HG02623 (cell line): ENCODE measurements at regions not wholly inside any gene's neighbourhood (a gene's known extent, or its start where the extent isn't known, plus 50 kb on each side); places are given as distances from the start of the nearest gene placed in this dataset.

ENCODE experiments used
- ATAC-seq: cut with Tn5 transposase; IDR thresholded peaks from one replicate; pipeline ENCODE4 v1.9.1; 2021; ENCODE audit warnings: moderate library complexity; ENCODE audit not compliant: unreplicated experiment

GRCh38 chr6:104326173-104327001, 533.3 kb downstream of the HACE1 start:
- peak; percentile 49 for ATAC-seq

- no peak for ATAC-seq
Observed at GRCh38 chr6:104325341-104326172, 534.2 kb downstream of the HACE1 start.

DNA sequence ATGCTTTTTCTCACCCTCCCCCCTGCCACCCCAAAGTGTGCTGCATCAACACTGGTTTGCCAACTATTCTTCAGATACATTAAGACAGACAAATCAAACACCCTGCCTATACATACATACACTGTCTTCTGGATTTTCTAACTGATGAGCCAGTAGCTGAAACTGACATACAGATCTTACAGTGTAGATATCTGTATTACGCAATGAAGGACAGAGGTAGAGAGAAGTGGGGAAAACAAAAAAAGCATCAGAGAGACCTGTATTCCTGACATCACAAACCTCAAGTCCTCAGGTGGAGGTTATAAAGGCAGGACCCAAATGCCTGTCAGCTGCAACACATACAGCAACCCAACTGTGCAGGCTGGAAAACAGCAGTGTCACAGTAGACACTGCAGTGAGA, 535.4 kb downstream of the HACE1 start:
- no peak for ATAC-seq

GRCh38 chr6:104322841-104323240, 536.9 kb downstream of the HACE1 start:
- ATAC-seq: no peak

GRCh38 chr6:104321301-104321700, 538.4 kb downstream of the HACE1 start:
- no peak for ATAC-seq

DNA sequence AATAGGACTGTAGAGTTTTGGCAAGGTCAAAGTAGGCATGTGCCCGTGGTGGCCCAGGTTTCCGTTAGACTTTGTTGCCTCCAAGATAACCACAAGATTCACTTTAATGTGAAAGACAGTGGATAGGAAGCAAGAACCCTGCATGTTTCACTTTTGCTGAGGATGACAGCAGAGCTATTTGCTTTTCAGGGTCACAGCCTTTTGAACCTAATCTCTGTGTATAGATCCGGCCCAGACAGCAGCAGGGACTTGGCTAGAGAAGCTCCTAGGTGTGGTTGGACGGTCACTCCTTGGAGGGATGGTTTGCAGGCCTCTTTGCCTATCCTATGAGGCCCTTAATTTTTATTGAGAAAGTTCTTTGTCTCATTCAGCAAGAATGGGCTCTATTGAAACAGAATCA, 538.8 kb downstream of the HACE1 start:
- ATAC-seq: no peak

- ATAC-seq: no peak
Observed at GRCh38 chr6:104312851-104313250, 546.9 kb downstream of the HACE1 start.

- ATAC-seq: no peak
Observed at GRCh38 chr6:104306211-104306610, 553.5 kb downstream of the HACE1 start.

- ATAC-seq: no peak
Observed at GRCh38 chr6:104305206-104305605, 554.5 kb downstream of the HACE1 start.

DNA sequence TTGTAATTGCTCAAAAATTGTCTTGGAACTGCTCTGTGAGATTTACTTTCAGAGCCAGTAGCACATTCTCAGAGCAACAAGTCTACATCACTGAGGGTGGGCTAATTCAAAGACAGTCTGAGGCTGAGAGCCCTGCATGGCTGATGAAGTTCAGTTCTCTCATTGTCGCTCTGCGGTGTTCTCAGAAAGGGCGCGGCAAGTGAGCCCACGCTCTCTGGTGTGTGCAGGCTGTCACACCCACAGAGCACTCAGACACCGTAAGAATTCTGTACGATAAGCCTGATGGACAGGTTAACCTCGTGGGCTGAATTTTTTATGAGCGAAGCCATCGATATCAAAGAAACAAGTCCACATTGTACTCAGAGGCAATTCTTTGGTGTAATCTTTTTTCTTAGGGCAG, 557.8 kb downstream of the HACE1 start:
- no peak for ATAC-seq

- ATAC-seq: no peak
Observed at GRCh38 chr6:104286641-104287040, 573.1 kb downstream of the HACE1 start.

- ATAC-seq: no peak
Observed at GRCh38 chr6:104284872-104285271, 574.8 kb downstream of the HACE1 start.

GRCh38 chr6:104282581-104282980, 577.1 kb downstream of the HACE1 start:
- no peak for ATAC-seq

DNA sequence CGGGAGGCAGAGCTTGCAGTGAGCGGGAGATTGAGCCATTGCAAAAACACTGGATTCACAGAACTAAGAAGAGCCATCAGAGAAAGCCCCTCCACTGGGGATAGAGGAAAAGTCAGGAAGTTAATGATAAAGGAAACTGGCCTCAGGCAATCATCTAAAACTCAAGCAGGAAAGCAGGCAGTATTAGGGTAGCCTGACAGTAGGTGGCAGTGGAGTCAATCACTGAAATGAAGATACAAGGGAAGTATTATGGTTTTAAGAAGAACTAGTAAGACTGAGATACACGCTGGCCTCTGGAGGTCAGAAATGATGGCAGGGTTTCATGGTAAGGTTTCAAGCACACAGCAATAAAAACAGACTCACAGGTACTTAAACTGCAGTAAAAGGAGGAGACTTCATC, 578.3 kb downstream of the HACE1 start:
- ATAC-seq: no peak

DNA sequence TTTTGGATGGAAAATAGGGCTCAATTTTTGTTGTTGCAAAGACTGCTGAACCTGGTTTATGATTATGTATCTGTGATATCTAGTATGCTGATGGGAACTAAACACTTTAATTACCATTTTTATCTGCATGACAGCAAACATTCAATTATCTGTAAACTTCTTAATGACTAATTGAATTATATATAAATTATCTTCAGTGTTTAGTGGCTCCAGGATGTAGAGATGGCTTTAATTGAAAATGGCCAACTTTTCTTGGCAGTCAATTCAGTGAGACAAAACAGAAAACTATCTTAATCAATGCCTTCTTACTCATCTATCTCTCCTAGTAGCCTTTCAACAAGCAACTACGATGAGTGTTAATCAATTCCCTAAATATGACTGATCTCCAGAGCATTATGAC, 591.3 kb downstream of the HACE1 start:
- ATAC-seq: no peak

- no peak for ATAC-seq
Observed at GRCh38 chr6:104266922-104267321, 592.8 kb downstream of the HACE1 start.

GRCh38 chr6:104256646-104257045, 603.1 kb downstream of the HACE1 start:
- no peak for ATAC-seq

GRCh38 chr6:104253236-104253635, 606.5 kb downstream of the HACE1 start:
- ATAC-seq: no peak

DNA sequence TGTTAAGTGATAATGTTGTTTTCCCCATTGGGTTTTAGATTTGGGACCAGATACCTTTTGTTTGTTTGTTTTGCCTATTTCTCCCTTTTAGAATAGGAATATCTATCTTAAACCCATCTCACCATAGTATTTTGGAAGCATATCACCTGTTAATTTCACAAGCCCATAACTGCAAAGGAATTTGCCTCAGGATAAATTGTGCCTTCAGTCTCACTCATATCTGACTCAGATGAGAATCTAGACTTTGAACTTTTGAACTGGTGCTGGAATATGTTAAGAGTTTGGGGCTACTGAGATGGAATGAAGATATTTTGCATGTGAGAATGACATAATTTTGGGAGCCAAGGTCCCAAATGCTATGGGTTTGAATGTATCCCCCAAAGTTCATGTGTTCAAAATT, 607.4 kb downstream of the HACE1 start:
- no peak for ATAC-seq

- ATAC-seq: no peak
Observed at GRCh38 chr6:104251651-104252050, 608.1 kb downstream of the HACE1 start.

GRCh38 chr6:104240865-104241264, 618.9 kb downstream of the HACE1 start:
- no peak for ATAC-seq

DNA sequence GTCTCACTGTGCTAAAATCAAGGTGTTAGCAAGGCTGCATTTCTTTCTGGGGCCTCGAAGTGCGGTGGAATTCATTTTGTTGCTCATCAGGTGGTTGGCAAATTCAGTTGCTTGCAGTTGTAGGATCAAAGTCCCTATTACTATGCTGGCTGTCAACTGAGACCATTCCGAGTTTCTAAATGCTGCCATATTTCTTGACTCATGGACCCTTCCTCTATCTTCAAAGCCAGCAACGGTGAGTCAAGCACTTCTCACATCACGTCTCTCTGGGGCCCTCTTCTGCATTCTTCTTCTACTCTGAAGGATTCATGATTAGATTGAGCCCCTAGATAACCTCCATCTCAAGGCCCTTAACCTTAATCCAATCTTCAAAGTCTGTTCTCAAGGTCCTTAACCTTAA, 619.7 kb downstream of the HACE1 start:
- no peak for ATAC-seq
